ACHN (cell line): ENCODE measurements at regions not wholly inside any gene's neighbourhood (a gene's known extent, or its start where the extent isn't known, plus 50 kb on each side); places are given as distances from the start of the nearest gene placed in this dataset.

ENCODE experiments used
- DNase-seq: peaks from one replicate; pipeline ENCODE4 v3.0.0-alpha.2; 2015
- in situ Hi-C: cut with HindIII; loops from 2 replicates; pipeline ENCODE4 v1.10.0; 2017; ENCODE audit warnings: low sequenced_read_pairs, low pct_ligation_motif_present, low pct_unique_long_range_greater_than_20kb

DNA sequence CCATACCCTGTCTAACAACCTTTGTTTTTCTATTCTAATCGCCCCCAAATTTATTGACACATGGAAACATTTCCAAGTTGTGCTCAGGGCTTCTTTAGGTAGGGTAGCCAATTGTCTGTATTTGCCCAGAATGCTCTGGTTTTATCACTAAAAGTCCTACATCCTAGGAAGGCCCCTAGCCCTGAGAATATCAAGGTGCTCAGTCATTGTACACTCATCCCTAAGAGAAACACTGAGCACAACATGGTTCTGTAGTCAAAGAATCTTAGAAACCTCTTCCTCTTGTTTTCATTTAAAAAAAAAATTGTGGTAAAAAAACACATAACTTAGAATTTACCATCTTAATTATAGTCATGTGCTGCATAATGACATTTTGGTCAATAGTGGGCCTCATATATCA, 69.0 kb upstream of the BASP1 start:
- in situ Hi-C loops: no loop called here
- no peak for DNase-seq

- DNase-seq: no peak
- in situ Hi-C loops: no loop called here
Observed at GRCh38 chr5:17149786-17150185, 67.6 kb upstream of the BASP1 start.

DNA sequence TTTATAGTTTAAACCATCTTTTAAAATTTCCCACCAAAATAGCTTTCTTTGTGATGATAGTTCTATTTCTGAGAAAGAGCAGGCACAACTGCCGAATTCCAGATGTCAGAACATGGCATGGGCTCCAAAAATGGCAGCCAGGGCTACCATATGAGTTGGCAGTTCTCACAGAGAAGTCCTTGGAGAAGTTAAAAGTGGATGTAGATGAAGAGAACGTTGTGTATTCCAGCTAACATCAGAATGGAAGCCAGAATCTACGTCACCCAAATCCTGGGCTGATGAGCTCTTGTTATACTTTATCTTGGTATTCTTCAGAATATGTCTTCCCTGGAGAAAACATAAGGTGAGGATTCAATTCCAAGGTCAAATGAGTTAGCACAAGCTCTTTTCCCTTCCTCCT, 66.9 kb upstream of the BASP1 start:
- DNase-seq: no peak
- in situ Hi-C loops: no loop called here

- no peak for DNase-seq
- in situ Hi-C loops: no loop called here
Observed at GRCh38 chr5:17151686-17152085, 65.7 kb upstream of the BASP1 start.

- no peak for DNase-seq
- in situ Hi-C loops: no loop called here
Observed at GRCh38 chr5:17154211-17154996, 63.0 kb upstream of the BASP1 start.

- DNase-seq: no peak
- in situ Hi-C loops: no loop called here
Observed at GRCh38 chr5:17156463-17156862, 61.0 kb upstream of the BASP1 start.

- no peak for DNase-seq
- in situ Hi-C loops: no loop called here
Observed at GRCh38 chr5:17157294-17157693, 60.1 kb upstream of the BASP1 start.

DNA sequence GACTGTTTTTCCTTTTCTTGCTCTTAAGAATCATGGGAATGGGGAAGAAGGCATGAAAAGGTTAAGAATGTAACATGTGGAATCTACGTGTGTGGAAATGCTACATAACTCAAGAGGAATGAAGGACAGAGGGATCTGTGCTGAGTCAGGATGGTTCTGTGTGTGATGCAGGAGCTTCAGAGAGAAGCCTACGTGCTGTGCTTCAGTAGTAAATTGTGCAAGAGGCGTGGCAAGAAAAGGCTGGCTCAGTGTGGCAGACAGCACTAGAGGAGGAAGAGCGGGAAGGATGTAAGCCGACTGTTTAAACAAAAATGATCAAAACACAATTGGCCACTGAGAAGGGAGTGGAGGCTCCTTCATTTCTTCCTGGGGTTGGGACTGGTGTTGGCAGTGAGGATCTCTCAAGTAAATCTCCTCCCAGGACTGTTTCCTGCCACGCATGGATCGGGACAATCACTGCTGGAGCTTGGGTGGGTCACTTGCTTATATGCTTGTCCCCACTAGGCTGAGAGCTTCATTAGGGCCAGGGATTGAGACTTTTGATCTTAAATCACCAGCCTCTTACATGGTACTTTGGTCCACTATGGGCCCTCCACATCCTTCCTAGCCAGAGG, 59.4 kb upstream of the BASP1 start:
- DNase-seq: no peak
- in situ Hi-C loops: no loop called here

DNA sequence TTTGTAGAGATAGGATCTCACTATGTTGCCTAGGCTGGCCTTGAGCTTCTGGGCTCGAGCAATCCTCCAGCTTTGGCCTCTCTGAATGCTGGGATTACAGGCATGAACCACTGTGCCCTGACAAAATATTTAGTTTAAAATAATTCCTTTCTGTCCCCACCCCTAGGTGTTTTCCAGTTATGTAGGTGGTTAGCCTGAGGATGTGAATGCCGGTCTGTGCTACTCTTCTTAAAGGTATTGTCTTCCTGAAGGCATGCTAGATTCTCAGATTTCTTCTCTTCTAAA, 56.7 kb upstream of the BASP1 start:
- in situ Hi-C loops: no loop called here
- DNase-seq: no peak

GRCh38 chr5:17161662-17162061, 55.8 kb upstream of the BASP1 start:
- in situ Hi-C loops: no loop called here
- no peak for DNase-seq

DNA sequence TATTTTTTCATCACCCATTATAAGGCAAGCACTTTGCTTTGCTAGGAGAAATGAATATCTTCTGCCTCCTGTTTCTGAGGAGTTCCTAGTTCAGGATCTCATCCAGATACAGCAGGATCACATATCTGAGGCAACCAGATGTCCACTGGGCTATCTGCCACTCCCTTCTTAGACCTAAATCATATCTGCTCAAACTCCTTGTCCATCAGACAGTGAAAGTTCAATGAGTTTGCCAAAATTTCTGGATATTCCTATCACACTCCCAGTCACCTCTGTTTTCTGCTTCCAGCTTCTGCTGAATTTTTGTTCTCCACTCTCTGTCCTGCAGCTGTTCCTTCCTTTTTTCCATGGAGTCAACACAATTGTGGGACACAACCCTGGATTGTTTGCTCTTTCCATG, 54.2 kb upstream of the BASP1 start:
- in situ Hi-C loops: no loop called here
- no peak for DNase-seq

DNA sequence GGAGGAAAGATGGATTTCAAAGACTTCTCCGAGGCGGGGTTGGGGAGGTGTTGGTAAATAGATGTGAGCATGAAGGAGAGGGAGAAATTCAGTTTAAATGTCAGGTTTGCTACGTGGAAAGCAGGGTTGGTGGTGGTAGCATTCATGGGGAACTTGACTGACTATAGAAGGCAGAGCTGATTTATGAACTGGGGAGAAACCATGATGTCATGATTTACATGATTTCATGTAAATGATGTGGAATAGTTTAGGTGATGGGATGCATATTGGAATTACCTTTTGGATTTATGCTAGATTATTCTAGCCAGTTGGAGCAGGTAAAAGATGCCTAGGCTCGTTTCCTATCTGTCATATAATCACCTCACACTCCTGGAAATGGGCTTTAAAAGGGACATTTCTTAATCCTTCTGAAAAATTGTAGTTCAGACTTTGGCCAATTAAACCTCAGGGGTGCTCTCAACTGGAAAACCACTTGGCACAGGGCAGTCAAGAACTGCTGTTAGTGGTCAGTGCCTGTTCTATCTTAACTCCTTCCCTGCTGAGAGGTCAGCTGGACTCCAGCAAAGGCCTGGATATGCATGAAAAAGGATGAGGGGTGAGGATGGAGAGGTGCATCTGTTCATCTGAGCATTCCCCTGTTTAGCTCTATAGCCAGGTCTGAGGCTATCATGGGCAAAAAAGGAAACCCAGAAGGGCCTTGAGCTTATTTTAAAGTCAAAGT, 50.1 kb upstream of the BASP1 start:
- in situ Hi-C loops: no loop called here
- DNase-seq: peak; percentile 35
